Calu3 (cell line): ENCODE measurements at regions not wholly inside any gene's neighbourhood (a gene's known extent, or its start where the extent isn't known, plus 50 kb on each side); places are given as distances from the start of the nearest gene placed in this dataset.

Experiments
- BruUV-seq: library from RNA; stranded (reverse); fragments of 400-500 nt; replicated peaks from 2 replicates; lab custom pipeline; 2021; lab: Mats Ljungman, UMichigan
- CTCF ChIA-PET: fragments of 300-600 bp; sonication (Branson Sonifier 250); formaldehyde crosslinking; loops from one replicate; lab custom pipeline; 2022; ENCODE audit warnings: antibody characterized with exemption; lab: Charles Lee
- DNase-seq: peaks from one replicate; pipeline ENCODE4 v3.0.0; 2022
- H3K27ac Mint-ChIP-seq: one replicate; pipeline ENCODE4 v1.8.0; 2022; ENCODE audit warnings: mixed read lengths; ENCODE audit not compliant: unreplicated experiment
- H3K27me3 Mint-ChIP-seq: one replicate; pipeline ENCODE4 v1.8.0; 2022; ENCODE audit warnings: mixed read lengths; ENCODE audit not compliant: unreplicated experiment
- H3K36me3 Mint-ChIP-seq: one replicate; pipeline ENCODE4 v1.8.0; 2022; ENCODE audit warnings: mild to moderate bottlenecking, moderate library complexity, mixed read lengths; ENCODE audit not compliant: insufficient read depth, unreplicated experiment
- H3K4me1 Mint-ChIP-seq: one replicate; pipeline ENCODE4 v1.8.0; 2022; ENCODE audit warnings: mild to moderate bottlenecking, low read depth, mixed read lengths; ENCODE audit not compliant: unreplicated experiment
- H3K4me3 Mint-ChIP-seq: one replicate; pipeline ENCODE4 v1.8.0; 2022; ENCODE audit warnings: mild to moderate bottlenecking, low read depth, moderate library complexity, mixed read lengths; ENCODE audit not compliant: unreplicated experiment
- H3K9me3 Mint-ChIP-seq: one replicate; pipeline ENCODE4 v1.8.0; 2022; ENCODE audit warnings: low read depth, mixed read lengths; ENCODE audit not compliant: unreplicated experiment
- intact Hi-C: fragments of 100-400 bp; cut with micrococcal nuclease; formaldehyde crosslinking; loops from one replicate; pipeline ENCODE4 v1.10.0; 2022; ENCODE audit not compliant: unreplicated experiment
- TF ChIP-seq, protein P1 (sequence below): fragments of 200-600 bp; IDR thresholded peaks from one replicate; pipeline ENCODE4 v1.8.0; 2022; ENCODE audit warnings: antibody characterized with exemption; ENCODE audit not compliant: unreplicated experiment

DNA sequence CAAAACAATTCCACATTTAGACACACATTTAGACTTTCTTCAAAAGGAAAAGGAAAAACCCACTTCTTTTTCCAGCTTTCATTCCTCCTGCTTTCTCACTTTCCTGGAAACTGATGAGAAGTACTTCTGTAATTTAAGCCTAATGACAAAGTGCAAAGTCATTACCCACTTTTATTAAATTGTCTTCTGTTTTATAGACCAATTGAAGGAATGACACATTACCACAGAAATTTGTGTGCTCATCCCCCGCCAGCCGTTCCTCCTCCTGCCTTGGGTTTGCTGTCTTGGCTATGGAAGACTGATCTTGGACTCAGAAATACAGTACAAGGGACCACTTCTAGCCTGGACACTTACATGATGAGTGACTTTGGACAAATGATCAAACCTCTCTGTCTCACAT, 717.8 kb downstream of the SORCS3 start:
- Mint-ChIP-seq H3K27me3 (no peaks in the 10 kb centered on the region), H3K36me3 (no peaks in the 10 kb centered on the region), H3K27ac (no peak overlapping the region), H3K4me1 (no peaks in the 10 kb centered on the region), H3K4me3 (no peak overlapping the region), H3K9me3 (peaks cover 7% of the 10 kb centered on the region)
- intact Hi-C loops: no loop called here
- no peak for DNase-seq
- TF ChIP-seq, protein P1, sequence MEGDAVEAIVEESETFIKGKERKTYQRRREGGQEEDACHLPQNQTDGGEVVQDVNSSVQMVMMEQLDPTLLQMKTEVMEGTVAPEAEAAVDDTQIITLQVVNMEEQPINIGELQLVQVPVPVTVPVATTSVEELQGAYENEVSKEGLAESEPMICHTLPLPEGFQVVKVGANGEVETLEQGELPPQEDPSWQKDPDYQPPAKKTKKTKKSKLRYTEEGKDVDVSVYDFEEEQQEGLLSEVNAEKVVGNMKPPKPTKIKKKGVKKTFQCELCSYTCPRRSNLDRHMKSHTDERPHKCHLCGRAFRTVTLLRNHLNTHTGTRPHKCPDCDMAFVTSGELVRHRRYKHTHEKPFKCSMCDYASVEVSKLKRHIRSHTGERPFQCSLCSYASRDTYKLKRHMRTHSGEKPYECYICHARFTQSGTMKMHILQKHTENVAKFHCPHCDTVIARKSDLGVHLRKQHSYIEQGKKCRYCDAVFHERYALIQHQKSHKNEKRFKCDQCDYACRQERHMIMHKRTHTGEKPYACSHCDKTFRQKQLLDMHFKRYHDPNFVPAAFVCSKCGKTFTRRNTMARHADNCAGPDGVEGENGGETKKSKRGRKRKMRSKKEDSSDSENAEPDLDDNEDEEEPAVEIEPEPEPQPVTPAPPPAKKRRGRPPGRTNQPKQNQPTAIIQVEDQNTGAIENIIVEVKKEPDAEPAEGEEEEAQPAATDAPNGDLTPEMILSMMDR: no peak
- CTCF ChIA-PET: no interaction called here
- no TSS peak for BruUV-seq

DNA sequence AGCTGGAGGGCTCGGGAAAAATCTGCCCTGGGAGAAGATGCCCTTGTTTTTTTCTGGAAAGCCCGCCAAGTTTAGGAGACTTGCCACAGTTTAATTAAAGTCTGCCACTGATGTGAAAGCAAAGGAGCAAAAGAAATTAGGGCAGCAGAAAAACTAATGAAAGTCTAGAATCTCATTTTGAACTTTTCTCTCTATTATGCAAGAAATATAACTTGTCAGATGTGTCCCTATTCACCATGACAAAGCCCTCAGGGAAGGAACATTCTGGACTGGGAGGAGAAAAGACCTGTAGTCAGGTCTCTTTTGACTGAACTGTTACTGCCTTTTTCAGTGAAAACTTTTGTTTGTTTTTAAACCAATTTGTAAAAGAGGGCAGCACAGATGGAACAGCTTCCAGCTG, 715.5 kb downstream of the SORCS3 start:
- Mint-ChIP-seq H3K27ac (no peak overlapping the region), H3K4me3 (no peak overlapping the region), H3K27me3 (no peaks in the 10 kb centered on the region), H3K36me3 (no peaks in the 10 kb centered on the region), H3K4me1 (no peaks in the 10 kb centered on the region), H3K9me3 (peaks cover 12% of the 10 kb centered on the region)
- TF ChIP-seq, protein P1: no peak
- DNase-seq: no peak
- no TSS peak for BruUV-seq
- CTCF ChIA-PET: no interaction called here
- intact Hi-C loops: no loop called here

DNA sequence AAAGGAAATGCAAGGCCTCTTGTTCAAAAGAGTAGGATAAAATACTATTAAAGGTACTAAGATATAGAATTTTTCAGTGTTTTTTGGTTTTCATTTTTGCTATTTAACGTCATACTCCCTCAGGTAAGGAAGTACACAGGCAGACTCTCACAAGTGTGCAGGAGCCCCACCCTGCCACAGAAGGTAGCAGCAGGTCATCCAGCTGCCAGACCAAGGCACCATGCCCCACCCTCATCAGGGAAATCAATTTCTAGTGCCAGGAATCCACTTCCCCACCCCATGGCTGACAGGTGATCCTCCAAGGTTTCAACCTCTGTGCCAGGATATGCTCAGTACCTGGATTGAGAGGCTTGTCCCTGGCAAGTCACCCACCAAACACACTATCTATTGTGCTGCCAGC, 712.9 kb downstream of the SORCS3 start:
- no peak for DNase-seq
- Mint-ChIP-seq H3K27me3 (no peaks in the 10 kb centered on the region), H3K4me1 (no peaks in the 10 kb centered on the region), H3K4me3 (no peak overlapping the region), H3K36me3 (no peaks in the 10 kb centered on the region), H3K27ac (no peak overlapping the region), H3K9me3 (peaks cover 8% of the 10 kb centered on the region)
- BruUV-seq: no TSS peak
- intact Hi-C loops: no loop called here
- TF ChIP-seq, protein P1: no peak
- CTCF ChIA-PET: no interaction called here

DNA sequence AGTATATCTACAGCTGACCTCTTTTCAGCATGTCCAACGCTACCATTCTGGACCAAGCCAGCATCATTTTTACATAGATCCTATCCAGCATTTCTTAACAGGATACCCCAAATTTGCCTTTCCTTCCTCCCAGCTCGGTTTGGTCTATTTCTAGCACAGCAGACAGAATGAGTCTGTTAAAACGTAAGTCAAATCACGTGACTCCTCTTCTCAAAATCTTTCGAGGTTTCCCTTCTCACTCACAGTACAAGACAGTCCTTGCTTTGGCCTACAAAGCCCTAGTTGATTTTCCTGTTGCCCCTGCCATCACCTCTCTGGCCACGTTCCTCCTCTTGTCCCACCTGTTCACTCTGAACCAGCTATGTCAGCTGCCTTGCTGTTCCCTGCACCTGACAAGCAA, 711.7 kb downstream of the SORCS3 start:
- H3K9me3 Mint-ChIP-seq: peaks cover 8% of the 10 kb centered on the region
- DNase-seq: no peak
- H3K4me1 Mint-ChIP-seq: no peaks in the 10 kb centered on the region
- H3K27ac Mint-ChIP-seq: no peak overlapping the region
- CTCF ChIA-PET: no interaction called here
- H3K4me3 Mint-ChIP-seq: no peak overlapping the region
- no TSS peak for BruUV-seq
- no peaks in the 10 kb centered on the region for H3K36me3 Mint-ChIP-seq
- H3K27me3 Mint-ChIP-seq: no peaks in the 10 kb centered on the region
- intact Hi-C loops: no loop called here
- TF ChIP-seq, protein P1: no peak
